ENCODE measurements at regions not wholly inside any gene's neighbourhood (a gene's known extent, or its start where the extent isn't known, plus 50 kb on each side); places are given as distances from the start of the nearest gene placed in this dataset.

DNA sequence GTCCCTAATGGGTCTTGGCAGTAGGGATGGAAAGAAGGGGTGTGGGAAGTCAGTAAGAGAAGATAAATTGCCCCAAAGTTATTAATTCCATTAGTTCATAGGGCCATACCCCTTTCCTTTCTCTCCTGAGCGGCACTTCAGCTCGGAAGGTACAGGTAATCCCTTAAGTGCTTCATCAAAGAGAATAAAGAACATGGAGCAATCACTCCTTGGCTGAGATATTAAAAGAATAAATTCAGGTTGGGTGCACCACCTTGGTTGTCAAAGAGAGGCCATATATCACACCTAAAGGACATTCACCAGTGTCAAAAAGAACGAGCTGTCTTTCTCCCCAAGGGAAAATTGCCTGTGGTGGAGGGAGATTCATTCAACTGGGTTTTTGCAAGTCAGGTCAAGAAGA, 87.5 kb downstream of the EDN3 start:
- H3K9me2 ChIP-seq = no peaks in the 10 kb centered on the region
- H3K4me1 ChIP-seq (ENCODE audit: control insufficient read depth in 1 of 2, insufficient read depth in 2 of 2, low read depth in 1 of 2, low read length in 1 of 2) = peaks cover 0 to 24% of the 10 kb centered on the region in 2 experiments; a peak in 1 of 4 replicates
- H3K27me3 ChIP-seq (ENCODE audit: insufficient read depth) = no peaks in the 10 kb centered on the region
- no peak overlapping the region for H3K9ac ChIP-seq
- H3F3A ChIP-seq (replicated peaks; ENCODE audit: insufficient read depth) = no peaks in the 10 kb centered on the region
- no peak overlapping the region for H3K4me3 ChIP-seq (ENCODE audit: low read depth in 2 of 2, low read length in 1 of 2)
- H3K79me2 ChIP-seq (ENCODE audit: insufficient read depth) = no peaks in the 10 kb centered on the region
- no peaks in the 10 kb centered on the region for H3K9me3 ChIP-seq
- TF ChIP-seq USF2 (IDR thresholded peaks at IDR 0.05; ENCODE audit: borderline replicate concordance, low read depth, low read length) (no peak), EP300 (IDR thresholded peaks at IDR 0.05; ENCODE audit: borderline replicate concordance in 1 of 2, low read depth in 1 of 2, low read length in 1 of 2) (no peak), MXI1 (IDR thresholded peaks at IDR 0.05; ENCODE audit: low read depth, low read length) (no peak), SIN3A (IDR thresholded peaks at IDR 0.05; ENCODE audit: borderline replicate concordance, low read depth, low read length) (no peak), TEAD4 (IDR thresholded peaks at IDR 0.05; ENCODE audit: borderline replicate concordance, insufficient read depth) (no peak), RXRA (IDR thresholded peaks at IDR 0.05; ENCODE audit: borderline replicate concordance, low read depth) (no peak), ELF1 (IDR thresholded peaks at IDR 0.05) (no peak), RCOR1 (IDR thresholded peaks at IDR 0.05; ENCODE audit: low read length) (no peak), CHD2 (IDR thresholded peaks at IDR 0.05; ENCODE audit: low read length, partially characterized antibody) (no peak)
- TF ChIP-seq, protein P1, sequence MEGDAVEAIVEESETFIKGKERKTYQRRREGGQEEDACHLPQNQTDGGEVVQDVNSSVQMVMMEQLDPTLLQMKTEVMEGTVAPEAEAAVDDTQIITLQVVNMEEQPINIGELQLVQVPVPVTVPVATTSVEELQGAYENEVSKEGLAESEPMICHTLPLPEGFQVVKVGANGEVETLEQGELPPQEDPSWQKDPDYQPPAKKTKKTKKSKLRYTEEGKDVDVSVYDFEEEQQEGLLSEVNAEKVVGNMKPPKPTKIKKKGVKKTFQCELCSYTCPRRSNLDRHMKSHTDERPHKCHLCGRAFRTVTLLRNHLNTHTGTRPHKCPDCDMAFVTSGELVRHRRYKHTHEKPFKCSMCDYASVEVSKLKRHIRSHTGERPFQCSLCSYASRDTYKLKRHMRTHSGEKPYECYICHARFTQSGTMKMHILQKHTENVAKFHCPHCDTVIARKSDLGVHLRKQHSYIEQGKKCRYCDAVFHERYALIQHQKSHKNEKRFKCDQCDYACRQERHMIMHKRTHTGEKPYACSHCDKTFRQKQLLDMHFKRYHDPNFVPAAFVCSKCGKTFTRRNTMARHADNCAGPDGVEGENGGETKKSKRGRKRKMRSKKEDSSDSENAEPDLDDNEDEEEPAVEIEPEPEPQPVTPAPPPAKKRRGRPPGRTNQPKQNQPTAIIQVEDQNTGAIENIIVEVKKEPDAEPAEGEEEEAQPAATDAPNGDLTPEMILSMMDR (IDR thresholded peaks at IDR 0.05) = no peak
- no peak overlapping the region for H3K4me2 ChIP-seq
- H3K27ac ChIP-seq (ENCODE audit: low read depth in 2 of 2, low read length in 1 of 2) = no peak overlapping the region
- no peak for DNase-seq
- H3K36me3 ChIP-seq (replicated peaks in 1 of 2; ENCODE audit: control insufficient read depth in 1 of 2, insufficient read depth in 2 of 2, low read length in 1 of 2) = no peaks in the 10 kb centered on the region
- WGBS (ENCODE audit: low lambda C conversion rate) = 65% methylated on average over 3 of the region's 3 CpGs
- CTCF ChIA-PET = interaction anchor here (0.7 to 4.5 kb wide), 8 partner anchors 12 to 737 kb away, joined by 3 to 29 read pairs (median 3); partner anchors contain the start of gene STX16
- POLR2A ChIA-PET = no interaction called here
- H4K20me1 ChIP-seq (ENCODE audit: insufficient read depth) = no peaks in the 10 kb centered on the region
- no peak overlapping the region for H2AFZ ChIP-seq (ENCODE audit: low read depth)

GRCh38 chr20:59388402-59388801, 88.0 kb downstream of the EDN3 start:
- no peaks in the 10 kb centered on the region for H3K9me2 ChIP-seq
- no peaks in the 10 kb centered on the region for H4K20me1 ChIP-seq (ENCODE audit: insufficient read depth)
- WGBS (ENCODE audit: low lambda C conversion rate) = 61% methylated on average over 4 of the region's 4 CpGs
- no peak overlapping the region for H3K9ac ChIP-seq
- H3K27me3 ChIP-seq (ENCODE audit: insufficient read depth) = no peaks in the 10 kb centered on the region
- ChIA-PET POLR2A (no interaction called here), CTCF (interaction anchor here (0.7 to 4.5 kb wide), 6 partner anchors 15 to 549 kb away, joined by 3 to 29 read pairs (median 3); no protein-coding TSS in a partner anchor)
- H3K4me2 ChIP-seq = no peak overlapping the region
- no peaks in the 10 kb centered on the region for H3F3A ChIP-seq (replicated peaks; ENCODE audit: insufficient read depth)
- H3K4me1 ChIP-seq (ENCODE audit: control insufficient read depth in 1 of 2, insufficient read depth in 2 of 2, low read depth in 1 of 2, low read length in 1 of 2) = peaks cover 0 to 23% of the 10 kb centered on the region in 2 experiments; a peak in 1 of 4 replicates
- H3K9me3 ChIP-seq = no peaks in the 10 kb centered on the region
- no peak overlapping the region for H3K27ac ChIP-seq (ENCODE audit: low read depth in 2 of 2, low read length in 1 of 2)
- H2AFZ ChIP-seq (ENCODE audit: low read depth) = no peak overlapping the region
- no peaks in the 10 kb centered on the region for H3K79me2 ChIP-seq (ENCODE audit: insufficient read depth)
- H3K4me3 ChIP-seq (ENCODE audit: low read depth in 2 of 2, low read length in 1 of 2) = no peak overlapping the region
- no peaks in the 10 kb centered on the region for H3K36me3 ChIP-seq (replicated peaks in 1 of 2; ENCODE audit: control insufficient read depth in 1 of 2, insufficient read depth in 2 of 2, low read length in 1 of 2)
- DNase-seq = no peak
- TF ChIP-seq USF2 (IDR thresholded peaks at IDR 0.05; ENCODE audit: borderline replicate concordance, low read depth, low read length) = no peak
- TF ChIP-seq MAX (IDR thresholded peaks at IDR 0.05; ENCODE audit: low read depth) = no peak
- no peak for TF ChIP-seq TAF1 (IDR thresholded peaks at IDR 0.05; ENCODE audit: borderline replicate concordance, low read depth, low read length)
- TF ChIP-seq JUND (IDR thresholded peaks at IDR 0.05) = no peak
- TF ChIP-seq YY1 (IDR thresholded peaks at IDR 0.05; ENCODE audit: low read depth) = no peak
- no peak for TF ChIP-seq TEAD4 (IDR thresholded peaks at IDR 0.05; ENCODE audit: borderline replicate concordance, insufficient read depth)
- TF ChIP-seq ZBTB33 (IDR thresholded peaks at IDR 0.05; ENCODE audit: borderline replicate concordance, low read depth) = no peak
- TF ChIP-seq MEF2A (IDR thresholded peaks at IDR 0.05; ENCODE audit: borderline replicate concordance, low read depth) = no peak
- no peak for TF ChIP-seq POLR2AphosphoS5 (IDR thresholded peaks at IDR 0.05; ENCODE audit: low read depth, low read length)
- TF ChIP-seq RAD21 (IDR thresholded peaks at IDR 0.05; ENCODE audit: low read length) = no peak
- no peak for TF ChIP-seq TCF12 (IDR thresholded peaks at IDR 0.05)
- no peak for TF ChIP-seq NRF1 (IDR thresholded peaks at IDR 0.05; ENCODE audit: low read depth, low read length)
- no peak for TF ChIP-seq NFIC (IDR thresholded peaks at IDR 0.05; ENCODE audit: borderline replicate concordance)
- no peak for TF ChIP-seq FOXJ3 (CRISPR knock-in tag; IDR thresholded peaks at IDR 0.05)
- no peak for TF ChIP-seq IRF3 (IDR thresholded peaks at IDR 0.05; ENCODE audit: low read depth, low read length)
- no peak for TF ChIP-seq ELF1 (IDR thresholded peaks at IDR 0.05)
